ENCODE measurements at regions not wholly inside any gene's neighbourhood (a gene's known extent, or its start where the extent isn't known, plus 50 kb on each side); places are given as distances from the start of the nearest gene placed in this dataset.

DNA sequence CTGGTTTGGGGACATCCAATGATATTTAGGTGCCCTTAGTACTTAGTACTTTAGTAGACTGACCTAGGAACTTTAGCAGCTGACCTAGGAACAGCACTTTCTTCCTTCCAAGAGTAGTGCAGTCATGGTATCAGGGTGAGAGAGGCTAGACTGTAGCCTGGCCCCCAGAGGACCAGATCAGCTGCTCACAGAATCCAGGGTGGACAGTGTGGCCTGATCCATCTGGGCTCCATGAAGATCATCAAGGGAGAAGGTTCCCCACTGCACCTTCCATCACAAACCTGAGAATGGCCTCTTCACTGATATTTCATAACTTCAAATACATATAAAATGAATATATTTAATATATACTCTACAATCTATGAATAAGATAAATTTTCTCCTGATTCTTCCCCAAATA lies 59.0 kb upstream of the TLR3 start:
- intact Hi-C loops (cut with DNase I) = loop anchor here in 3 of 10 donors (10.0 kb wide), 3 partner anchors 115 to 165 kb away; no protein-coding TSS in a partner anchor
- DNase-seq (no peak), ATAC-seq (no peak)
- Histone ChIP-seq H3K9me3 (no peaks in the 10 kb centered on the region), H3K27ac (no peak overlapping the region), H3K36me3 (no peaks in the 10 kb centered on the region), H3K4me1 (peaks cover 0 to 21% (median 2%) of the 10 kb centered on the region in 12 donors), H3K27me3 (no peaks in the 10 kb centered on the region), H3K4me3 (no peak overlapping the region)
- TF ChIP-seq, protein P1, sequence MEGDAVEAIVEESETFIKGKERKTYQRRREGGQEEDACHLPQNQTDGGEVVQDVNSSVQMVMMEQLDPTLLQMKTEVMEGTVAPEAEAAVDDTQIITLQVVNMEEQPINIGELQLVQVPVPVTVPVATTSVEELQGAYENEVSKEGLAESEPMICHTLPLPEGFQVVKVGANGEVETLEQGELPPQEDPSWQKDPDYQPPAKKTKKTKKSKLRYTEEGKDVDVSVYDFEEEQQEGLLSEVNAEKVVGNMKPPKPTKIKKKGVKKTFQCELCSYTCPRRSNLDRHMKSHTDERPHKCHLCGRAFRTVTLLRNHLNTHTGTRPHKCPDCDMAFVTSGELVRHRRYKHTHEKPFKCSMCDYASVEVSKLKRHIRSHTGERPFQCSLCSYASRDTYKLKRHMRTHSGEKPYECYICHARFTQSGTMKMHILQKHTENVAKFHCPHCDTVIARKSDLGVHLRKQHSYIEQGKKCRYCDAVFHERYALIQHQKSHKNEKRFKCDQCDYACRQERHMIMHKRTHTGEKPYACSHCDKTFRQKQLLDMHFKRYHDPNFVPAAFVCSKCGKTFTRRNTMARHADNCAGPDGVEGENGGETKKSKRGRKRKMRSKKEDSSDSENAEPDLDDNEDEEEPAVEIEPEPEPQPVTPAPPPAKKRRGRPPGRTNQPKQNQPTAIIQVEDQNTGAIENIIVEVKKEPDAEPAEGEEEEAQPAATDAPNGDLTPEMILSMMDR (IDR thresholded peaks at IDR 0.05) = no peak
- no peak for TF ChIP-seq POLR2A (IDR thresholded peaks at IDR 0.05)

DNA sequence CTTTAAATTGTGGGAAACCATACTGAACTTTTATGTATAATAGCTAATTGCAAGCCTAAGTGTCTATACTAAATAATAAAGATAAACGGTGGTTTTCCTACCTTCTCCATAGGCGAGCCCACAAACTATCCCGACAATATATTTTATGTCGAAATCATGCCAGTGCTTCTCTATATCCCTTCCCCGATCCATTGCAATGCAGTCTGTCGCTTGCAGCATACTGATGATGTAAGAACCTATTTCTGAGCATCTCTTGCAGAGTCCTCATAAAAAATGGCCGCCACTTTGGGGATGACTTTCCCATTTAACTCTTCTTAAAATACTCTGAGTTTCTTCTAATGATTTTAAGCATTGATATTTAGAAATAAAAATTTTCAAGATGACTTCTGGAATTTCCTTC lies 58.1 kb upstream of the TLR3 start:
- no peak for DNase-seq
- Histone ChIP-seq H3K27ac (no peak overlapping the region), H3K4me3 (no peak overlapping the region), H3K27me3 (no peaks in the 10 kb centered on the region), H3K9me3 (no peaks in the 10 kb centered on the region), H3K4me1 (peaks cover 0 to 19% (median 2%) of the 10 kb centered on the region in 12 donors), H3K36me3 (no peaks in the 10 kb centered on the region)
- no peak for ATAC-seq
- WGBS, 4 donors = 95 to 97% (median 97%) methylated on average over 7 of the region's 7 CpGs
- TF ChIP-seq POLR2A (IDR thresholded peaks at IDR 0.05) = no peak
- TF ChIP-seq, protein P1 (IDR thresholded peaks at IDR 0.05) = no peak
- intact Hi-C loops (cut with DNase I) = loop anchor here in 3 of 10 donors (10.0 kb wide), 3 partner anchors 116 to 166 kb away; no protein-coding TSS in a partner anchor

DNA sequence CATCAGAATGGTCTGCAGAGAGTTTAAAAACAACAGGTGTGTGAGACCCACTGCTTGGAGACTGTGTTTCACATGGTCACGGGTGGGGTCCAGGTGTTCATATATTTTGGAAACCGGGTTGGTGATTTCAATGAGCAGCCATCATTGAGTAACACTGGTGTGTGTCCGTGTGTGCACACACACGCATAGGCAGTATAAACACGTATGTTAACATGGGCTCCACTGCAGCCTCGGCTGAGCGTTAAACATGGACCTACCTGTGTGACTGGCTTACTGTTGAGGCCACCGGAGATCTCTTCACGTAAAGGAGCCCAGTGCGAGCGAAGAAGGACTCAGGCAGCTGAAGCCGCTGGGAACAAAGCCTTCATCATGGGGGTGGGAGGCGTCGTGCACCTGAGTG lies 56.9 kb upstream of the TLR3 start:
- Histone ChIP-seq H3K4me1 (peaks cover 0 to 20% (median 2%) of the 10 kb centered on the region in 12 donors), H3K36me3 (no peaks in the 10 kb centered on the region), H3K4me3 (no peak overlapping the region), H3K9me3 (no peaks in the 10 kb centered on the region), H3K27me3 (no peaks in the 10 kb centered on the region), H3K27ac (peak overlapping the region in 1 of 12 donors; percentile 68)
- 96 to 97% (median 97%) methylated on average over 14 of the region's 14 CpGs for WGBS, 4 donors
- intact Hi-C loops (cut with DNase I) = loop anchor here in 3 of 10 donors (10.0 kb wide), 3 partner anchors 117 to 167 kb away; no protein-coding TSS in a partner anchor
- TF ChIP-seq, protein P1 (IDR thresholded peaks at IDR 0.05) = no peak
- TF ChIP-seq POLR2A (IDR thresholded peaks at IDR 0.05) = no peak
- DNase-seq (no peak), ATAC-seq (no peak)

DNA sequence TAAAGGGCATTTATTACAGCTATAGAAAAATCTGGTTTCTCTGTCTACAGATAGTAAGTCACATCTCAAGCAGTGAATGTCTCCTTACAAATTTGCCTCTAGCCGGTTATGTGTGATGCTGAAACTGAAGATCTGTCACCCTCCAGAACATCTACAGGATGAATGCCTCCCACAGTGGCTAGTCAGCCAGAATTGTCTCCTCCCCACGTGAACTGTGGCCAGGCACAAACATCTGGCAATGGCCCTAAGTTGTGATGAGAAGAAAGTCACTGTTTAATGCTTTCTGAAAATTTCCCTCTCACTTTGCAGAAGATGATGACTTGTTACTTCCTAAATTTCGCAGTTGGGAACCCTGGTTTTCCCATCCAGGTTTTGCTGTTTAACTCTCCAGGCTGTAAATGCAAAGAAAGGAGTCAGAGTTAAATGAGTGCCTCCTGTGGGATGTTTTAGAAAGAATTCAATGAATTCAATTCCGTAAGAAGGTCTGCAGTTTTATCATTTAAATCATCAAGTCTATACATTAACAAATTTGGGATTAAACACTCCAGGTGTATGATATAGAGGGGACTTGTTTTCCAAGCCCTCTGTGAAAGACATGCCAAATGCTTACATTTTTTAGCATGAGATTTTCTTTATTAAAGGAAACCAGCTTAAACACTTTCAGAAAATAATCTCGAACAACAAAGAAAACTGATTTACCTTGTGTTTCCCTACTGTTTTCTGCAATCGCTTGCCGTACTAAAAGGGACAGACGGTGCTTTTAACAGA lies 55.4 kb upstream of the TLR3 start:
- TF ChIP-seq, protein P1 (IDR thresholded peaks at IDR 0.05) = no peak
- no peak for TF ChIP-seq POLR2A (IDR thresholded peaks at IDR 0.05)
- H3K9me3 ChIP-seq = peaks cover 0 to 2% (median 0%) of the 10 kb centered on the region in 12 donors
- no peaks in the 10 kb centered on the region for H3K27me3 ChIP-seq
- no peak for ATAC-seq
- peak overlapping the region in 6 of 12 donors; percentile 1 to 68 (median 9) for H3K27ac ChIP-seq
- WGBS, 4 donors = 57 to 69% (median 65%) methylated on average over 8 of the region's 8 CpGs
- H3K4me3 ChIP-seq = no peak overlapping the region
- no peaks in the 10 kb centered on the region for H3K36me3 ChIP-seq
- DNase-seq = no peak
- intact Hi-C loops (cut with DNase I) = loop anchor here in 3 of 10 donors (10.0 kb wide), 3 partner anchors 119 to 169 kb away; no protein-coding TSS in a partner anchor
- peaks cover 0 to 20% (median 2%) of the 10 kb centered on the region in 12 donors for H3K4me1 ChIP-seq

Measured in heart left ventricle (tissue), 16 donors.